Amniotic stem cell (primary cell): ENCODE measurements at regions not wholly inside any gene's neighbourhood (a gene's known extent, or its start where the extent isn't known, plus 50 kb on each side); places are given as distances from the start of the nearest gene placed in this dataset.

Experiments used
- DNase-seq: peaks from one replicate; lab custom pipeline; 2025; lab: John Stamatoyannopoulos, UW

DNA sequence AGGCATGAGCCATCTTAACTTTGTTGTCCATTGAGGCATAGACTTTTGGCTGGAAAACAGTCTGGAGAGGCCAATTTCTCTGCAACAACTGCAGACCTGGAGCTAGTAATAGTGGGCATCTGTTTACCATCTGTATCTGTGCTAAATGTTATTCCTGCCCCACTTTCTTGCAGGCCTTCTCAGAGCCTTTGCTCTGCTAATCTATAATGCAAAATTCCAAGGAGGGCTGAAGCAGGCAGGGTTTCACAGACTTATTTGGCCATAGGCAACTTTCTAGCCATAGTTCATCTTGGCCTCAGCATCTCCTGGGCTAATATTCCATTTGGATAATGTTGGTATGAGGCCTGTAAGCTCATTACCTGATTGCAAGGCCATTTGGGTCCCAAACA, 124.5 kb upstream of the CSF3R start:
- no peak for DNase-seq

DNA sequence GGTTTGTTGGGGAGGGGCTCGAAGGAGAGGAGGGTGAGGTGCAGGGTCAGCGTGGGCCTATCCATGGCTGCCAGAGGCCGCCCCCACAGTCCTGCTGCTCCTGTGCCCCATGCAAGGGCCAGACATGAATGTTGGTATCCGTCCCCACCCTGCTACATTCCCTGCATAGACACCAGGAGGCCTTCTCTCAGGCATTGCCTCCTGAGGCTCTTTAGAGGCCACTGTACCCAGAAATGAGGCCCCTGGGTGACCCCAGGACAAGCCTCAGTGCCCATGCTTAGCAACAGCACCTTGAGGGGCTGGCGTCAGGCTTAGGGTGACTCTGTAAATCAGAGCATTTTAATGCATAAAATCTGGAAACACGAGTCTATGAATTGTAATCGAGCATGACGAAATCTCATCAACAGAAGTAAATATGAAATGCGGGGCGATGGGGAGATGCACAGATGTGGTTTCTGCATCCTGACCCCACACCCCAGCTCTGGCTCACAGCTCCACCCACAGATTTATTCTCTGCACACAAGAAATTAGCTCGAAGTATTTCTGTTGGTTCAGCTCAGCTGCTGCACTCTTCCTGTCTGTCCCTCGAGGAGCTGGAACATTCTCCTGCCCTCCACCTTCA, 124.0 kb upstream of the CSF3R start:
- DNase-seq = no peak

DNA sequence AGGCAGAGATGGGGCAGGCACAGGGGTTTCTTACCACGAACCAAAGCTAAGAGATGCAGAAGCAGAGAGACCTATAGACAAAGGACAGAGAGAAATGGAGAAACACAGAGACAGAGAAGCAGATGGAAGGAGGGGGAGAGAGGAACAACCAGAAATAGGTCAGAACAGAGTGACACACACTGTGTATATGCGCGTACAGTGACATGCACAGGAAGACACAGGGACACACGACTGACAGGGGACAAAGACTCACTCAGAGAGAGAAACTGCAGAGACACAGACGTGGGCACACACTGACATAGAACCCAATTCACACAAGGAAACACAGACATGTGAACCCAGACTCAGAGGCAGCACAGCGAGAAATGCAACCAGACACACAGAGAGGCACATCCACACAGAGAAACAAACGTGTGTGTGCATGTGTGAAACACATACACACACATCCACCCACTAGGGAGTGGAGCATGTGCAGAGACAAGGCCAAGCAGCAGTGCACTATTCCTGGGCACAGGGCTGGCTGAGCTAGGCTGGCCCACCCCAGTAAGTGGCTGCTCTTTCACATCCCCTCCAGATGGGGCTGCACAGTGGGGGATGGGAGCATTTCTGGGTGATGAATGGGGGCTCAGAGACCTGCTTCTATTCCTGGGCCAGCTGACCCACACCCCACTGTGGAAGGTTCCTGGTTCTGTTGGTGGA, 123.4 kb upstream of the CSF3R start:
- DNase-seq = no peak

DNA sequence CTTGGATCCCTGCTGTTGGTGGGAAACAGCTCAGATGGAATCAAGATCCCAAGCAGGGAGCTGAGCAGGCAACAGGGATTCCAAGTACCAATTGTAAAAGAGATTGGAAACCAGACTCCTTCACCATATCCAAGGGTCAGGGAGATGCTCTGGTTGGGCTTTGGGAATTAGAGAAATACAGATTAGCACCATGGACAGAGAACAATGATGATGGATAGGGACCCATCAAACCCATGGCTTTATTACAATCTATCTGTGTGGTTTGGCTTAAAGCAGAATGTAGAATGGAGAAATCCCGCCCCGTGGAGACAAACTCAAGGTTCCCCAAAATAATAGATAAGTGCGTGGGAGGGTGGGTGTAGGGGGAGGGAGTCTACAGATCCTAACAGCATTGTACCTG, 120.7 kb upstream of the CSF3R start:
- no peak for DNase-seq

DNA sequence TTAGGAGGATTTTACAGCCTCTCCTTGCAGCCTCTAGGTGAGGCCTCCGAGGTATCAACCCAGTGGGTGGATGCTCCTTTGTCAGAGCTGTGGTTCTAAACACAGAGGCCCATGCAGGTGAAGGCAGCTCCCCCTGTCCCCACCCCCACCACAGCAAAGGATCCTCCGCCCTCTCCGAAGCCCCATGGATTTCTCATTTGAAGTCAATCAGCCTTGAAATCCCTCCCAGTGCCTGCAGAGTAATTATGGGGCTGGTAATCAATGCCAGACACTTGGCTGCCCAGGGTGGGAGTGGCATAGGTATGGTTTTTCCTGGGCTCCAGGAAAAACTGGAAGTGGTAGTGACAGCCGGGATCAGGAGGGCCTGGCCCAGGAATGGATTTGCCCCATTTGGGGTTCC, 119.5 kb upstream of the CSF3R start:
- DNase-seq = no peak

DNA sequence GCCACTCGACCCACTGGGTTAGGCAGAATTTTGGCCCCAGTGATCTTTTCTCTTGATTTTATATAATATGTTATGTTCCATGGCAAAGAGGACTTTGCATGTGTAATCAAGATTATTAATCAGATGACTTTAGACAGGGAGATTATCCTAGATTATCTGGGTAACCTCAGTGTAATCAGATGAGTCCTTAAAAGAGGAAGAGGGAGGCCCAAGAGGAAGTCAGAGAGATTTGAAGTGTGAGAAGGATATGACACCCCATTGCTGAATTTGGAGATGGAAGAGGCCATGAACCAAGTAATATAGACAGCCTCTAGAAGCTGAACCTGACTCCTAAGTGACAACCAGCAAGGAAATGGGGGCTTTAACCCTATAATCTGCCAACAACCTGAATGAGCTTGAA, 117.1 kb upstream of the CSF3R start:
- no peak for DNase-seq

DNA sequence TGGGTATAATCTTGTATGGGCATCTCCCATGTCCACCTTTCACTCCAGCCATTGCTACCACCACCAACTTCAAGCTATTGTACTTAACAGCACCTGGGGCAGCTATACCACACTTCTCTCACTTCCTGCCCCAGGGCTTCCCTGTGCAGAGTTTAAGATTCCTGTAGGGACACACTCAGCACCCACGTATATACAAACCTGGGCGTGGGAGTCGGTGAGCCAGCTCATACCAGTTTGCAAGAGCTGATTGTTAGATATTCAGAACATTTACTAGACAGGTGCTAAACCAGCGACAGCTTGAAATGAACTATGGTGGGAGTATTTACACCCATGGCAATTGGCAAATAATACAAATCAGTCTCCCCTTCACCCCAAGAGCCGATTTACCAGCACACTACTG, 114.8 kb upstream of the CSF3R start:
- no peak for DNase-seq

DNA sequence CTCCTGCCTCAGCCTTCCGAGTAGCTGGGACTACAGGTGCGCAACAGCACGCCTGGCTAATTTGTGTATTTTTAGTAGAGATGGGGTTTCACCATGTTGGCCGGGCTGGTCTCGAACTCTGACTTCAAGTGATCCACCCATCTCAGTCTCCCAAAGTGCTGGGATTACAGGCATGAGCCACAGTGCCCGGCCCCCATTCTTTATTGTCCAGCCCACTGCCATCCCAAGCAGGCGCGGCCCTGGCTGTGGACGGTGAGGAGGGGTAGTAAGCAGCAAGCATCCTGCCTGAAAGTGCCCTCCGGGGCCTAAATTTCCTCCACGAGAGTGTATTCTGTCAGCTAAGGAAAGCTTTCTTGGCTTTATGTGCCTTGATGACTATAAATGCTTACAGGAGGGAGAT, 113.2 kb upstream of the CSF3R start:
- DNase-seq = no peak

DNA sequence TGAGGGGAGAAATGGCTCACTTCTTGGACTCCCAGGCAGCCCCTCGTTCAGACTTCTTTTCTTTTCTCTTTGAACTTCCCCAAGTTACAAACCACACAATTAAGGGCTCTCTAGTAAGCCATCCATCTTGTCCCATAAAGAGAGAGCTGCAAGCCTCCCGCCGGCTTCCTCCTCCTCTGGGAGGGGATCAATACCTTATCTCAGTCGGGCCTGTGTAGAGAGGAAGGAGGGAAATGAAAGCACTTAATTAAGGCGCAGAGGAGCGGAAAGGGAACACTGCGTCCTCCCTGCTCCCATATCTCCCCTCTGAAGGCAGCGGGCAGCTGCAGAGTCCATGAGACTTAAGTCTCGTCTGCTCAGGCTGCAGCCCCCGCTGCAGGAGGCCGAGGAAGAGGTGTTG, 112.6 kb upstream of the CSF3R start:
- DNase-seq = no peak

DNA sequence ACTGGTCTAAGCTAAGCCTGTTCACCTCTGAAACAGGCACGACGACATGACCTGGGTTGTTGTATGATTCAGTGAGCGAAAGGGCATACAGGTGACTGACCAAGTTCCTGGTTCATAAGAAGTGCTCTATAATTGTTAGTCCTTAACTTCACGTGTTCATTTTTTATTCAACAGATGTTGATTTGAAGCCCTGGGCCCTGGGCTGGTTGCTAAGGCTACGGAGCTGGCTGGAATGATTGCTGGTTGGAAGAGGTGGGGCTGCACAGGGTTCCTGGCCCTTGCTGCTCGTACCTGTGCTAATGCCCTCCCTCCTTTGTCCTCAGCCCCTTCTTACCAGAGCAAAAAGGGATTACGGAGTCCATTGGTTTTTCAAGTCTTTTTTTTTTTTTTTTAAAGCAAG, 111.3 kb upstream of the CSF3R start:
- DNase-seq = no peak

DNA sequence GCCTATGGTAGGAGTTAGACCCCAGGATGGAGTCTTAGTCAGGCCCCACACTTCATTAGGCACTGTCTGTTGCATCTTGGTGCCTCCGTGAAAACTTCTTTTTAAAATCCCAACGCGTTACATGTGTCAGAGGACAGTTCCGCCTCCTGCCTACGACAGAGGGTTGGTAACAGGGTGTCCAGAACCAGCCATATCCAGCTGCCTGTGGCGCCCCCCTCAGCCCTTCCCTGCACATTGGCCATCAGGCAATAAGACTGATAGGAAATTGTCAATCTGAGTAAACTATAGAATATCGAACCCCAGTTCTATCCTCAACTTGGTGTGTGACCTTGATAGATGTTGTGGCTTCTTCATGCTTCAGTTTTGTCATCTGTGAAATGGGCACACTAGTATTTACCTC, 108.6 kb upstream of the CSF3R start:
- no peak for DNase-seq

DNA sequence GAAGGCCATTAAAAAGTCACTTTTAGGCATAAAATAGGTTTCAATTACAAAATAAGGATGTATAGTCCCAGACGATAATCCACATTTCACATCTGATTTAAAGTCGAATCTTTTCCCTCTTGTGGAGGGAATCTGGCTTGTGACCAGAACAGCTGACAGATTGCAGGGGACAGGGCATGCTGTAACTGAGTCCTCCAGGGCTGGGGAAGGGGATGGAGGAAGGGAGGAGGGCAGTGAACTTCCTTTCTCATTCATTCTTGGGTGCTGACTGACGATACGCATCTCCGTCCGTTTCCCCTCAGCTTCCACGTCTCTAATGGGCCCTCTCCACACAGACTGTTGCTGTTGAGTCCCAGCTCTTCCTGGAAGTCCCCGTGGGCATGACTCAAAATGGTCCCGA, 108.1 kb upstream of the CSF3R start:
- no peak for DNase-seq

DNA sequence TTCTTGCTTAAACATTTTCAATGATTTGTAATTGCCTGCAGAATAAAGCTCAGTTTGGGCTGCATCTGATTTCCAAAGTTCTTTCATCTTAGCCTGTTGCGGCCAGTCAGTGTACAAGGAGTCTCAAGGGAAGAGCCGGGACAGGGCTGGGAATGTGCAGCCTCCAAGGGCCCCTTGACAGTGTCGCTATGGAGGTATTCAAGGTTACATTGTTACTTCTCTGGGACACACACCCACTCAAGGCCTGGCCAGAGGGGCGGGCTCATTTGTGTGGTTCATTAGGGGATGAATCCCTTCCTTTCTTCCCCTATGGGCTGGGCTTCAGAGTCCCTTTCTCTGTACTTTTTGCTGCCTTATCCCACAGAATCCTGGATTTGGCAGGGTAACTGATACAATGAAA, 107.6 kb upstream of the CSF3R start:
- no peak for DNase-seq

DNA sequence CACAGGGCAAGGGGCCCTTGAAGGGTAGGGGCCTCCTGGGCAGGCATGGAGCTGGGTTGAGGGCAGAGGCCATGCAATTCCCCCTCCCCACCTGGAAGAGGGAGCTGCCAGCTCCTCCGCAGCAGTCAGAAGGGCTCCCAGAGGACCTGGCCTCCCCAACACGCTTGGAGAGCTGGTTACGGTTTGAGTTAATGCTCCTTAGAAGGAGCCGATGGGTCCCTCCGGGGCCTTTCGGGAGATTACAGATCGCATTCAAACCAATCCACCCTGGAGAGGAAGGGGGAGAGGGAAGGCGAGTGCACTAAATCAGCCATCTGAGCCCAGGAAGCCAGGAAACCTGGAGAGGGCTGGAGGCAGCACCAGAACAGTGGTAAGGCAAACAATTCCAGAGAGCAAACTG, 106.3 kb upstream of the CSF3R start:
- no peak for DNase-seq

DNA sequence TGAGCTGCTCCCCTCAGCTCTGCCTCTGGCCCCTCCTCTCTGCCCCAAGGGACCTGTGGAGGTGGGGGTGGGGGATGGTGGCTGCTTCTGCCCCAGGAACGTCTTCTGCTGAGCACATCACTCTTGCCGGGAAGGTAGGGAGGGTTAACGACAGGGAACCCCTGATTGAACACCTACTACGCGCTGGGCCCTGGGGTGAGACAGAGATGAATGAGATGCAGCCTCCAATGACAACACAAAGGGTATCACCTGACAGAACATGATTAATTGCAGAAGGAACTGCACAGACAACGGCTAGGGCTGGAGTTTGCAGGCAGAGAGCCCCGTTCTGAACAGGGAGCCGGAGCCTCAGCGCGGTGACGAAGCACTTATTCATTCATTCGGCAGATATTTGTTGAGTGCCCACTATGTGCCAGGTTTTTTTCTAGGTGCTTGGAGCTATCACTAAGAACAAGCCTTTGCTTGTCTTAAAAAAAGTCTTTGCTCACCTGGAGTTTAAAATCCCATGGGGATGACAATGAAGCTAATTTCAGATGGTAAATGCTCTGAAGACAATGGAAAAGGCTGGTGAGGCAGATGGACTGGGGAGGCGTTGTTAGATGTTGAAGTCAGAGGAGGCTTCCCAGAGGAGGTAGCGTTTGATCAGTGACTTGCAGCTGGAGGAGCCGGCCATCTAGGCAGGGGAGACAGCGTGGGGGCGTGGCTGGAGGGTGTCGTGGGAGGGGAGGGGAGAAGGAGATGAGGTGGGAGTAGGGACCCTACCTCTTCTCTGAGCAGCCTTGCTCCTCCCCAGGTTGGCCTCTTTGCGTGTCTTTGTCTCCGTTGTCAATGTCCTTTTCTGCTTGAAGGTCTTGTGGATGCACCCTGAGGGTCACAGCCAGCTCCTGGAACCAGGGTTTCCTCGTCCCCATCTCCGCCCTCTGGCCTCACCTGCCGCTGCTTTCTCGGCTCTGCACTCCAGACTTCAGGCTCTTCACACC, 103.1 kb upstream of the CSF3R start:
- no peak for DNase-seq

DNA sequence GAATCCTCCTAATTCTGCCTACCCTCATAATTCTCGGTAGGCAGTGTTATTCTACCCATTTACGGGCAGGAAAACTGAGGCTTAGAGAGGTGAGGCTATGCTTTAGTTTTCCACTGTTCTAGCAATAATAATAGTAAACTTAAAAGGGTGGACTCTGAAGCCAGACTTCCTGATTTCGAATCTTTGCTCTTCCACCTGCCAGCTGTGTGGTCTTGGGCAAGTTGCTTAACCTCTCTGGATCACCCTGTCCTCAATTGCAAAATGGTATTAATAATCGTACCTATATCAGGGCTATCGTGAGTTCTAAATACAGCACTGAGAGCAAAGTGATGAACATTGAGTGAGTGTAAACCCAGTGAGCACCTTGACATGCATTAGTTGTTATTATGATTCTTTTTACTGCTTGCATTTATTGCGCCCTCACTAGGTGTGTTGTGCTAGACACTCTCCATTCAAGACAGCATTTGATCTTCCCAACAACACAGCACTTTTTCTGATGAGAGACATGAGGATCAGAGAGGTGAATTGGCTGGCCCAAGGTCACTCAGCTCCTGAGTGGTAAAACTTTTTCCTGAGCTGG, 102.3 kb upstream of the CSF3R start:
- no peak for DNase-seq

DNA sequence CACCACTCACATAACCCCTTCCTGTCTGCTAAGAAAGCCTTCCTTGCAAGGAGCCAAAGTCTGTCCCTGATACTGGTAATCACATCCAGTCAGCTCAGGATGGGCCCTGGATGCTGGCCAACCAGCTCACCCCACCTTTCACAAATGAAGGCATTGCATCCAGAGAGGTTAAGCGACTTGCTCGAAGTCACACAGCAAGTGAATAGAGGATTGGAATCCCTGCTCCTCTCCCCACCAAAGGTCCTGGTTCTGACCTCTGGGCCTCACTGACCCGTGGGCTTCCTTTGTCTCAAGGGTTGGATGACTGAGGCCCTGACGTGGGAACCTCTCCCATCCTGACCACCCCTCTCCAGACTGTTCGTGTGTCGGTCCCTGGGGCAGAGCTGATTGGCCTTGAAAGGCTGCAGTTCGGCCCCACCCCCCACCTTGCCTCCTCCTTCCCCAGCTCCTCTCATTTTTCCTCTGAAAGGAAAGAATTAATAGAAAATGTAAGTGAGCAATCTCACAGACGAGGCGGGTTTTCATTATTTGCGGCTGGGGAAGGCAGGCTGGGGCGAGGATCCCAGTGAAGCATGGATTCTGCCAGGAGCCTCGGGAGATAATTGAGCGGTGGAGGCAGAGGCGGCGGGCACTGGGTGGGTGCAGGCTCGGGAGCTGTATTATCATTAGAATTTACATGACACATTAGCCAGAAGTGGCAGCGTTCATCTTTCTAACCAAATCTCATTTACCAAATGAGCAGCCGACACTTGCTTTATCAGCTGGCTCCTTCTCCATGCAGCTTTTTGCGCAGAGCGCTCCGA, 101.5 kb upstream of the CSF3R start:
- no peak for DNase-seq

DNA sequence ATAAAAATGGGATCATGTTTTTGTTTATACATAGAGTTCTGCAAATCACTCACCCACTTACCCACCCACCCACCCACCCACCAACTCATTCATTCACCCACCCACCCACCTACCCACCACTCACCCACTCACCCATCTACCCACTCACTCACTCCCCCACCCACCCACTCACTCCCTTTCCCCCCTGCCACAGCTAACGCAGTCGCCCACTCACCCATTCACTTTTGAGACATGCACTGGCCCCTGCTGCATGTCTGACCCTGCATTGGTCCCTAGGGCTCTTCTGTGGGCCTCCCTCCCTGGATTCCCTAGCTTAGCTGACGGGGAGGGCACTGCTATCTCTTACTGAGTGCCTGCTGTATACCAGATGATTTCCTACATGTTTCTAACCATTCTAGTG, 100.4 kb upstream of the CSF3R start:
- DNase-seq = no peak

DNA sequence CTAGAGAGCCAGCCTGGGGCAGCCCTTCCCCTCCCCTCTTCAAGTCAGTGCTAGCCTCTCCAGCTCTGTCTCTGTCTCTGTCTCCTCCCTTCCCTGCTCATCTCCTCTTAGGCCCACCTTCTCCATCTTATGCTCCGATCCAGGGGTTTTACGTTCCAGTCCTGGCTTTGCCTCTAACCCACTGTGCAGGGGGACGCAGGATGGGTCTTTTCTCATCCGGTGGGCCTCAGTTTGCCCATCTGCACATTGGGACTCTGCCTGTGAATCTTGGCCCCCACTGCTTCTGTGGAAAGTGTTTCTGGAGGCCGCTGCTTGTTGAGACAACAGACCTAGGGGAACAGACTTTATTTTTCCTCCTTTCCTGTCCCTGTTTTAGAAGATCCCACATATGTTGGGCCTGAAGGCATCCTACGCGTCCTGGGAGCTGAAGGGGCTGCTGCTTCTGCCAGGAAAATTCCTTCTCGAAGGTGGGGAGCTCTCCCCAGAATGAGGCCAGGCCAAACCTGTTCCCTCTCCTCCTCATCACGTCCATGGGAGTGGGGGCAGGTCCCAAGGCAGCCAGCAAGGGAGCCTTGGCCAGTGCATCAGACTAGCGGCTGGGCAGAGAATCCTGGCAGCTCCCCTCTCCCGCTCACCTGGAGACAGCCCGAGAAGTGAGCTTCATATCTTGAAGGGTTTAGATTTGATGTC, 99.5 kb upstream of the CSF3R start:
- DNase-seq = no peak

DNA sequence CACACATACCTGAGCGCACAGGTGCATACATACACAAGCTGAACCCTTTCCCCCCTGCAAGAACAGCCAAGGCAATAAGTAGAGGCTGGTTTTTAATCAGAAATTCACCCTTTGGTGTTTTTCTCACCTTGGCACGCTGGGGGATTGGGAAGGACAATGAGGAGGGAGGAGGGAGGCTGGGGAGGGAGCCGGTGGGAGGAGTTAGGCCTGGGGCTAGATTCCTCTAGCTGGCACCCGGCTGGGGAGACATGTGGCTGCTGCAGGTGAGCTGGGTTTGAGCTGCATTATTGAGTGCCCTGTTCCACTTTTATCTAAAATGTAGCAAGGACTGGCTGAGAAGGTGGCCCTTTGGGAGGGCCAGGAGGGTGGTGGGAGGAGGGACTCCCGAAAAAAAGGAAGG, 97.8 kb upstream of the CSF3R start:
- no peak for DNase-seq

DNA sequence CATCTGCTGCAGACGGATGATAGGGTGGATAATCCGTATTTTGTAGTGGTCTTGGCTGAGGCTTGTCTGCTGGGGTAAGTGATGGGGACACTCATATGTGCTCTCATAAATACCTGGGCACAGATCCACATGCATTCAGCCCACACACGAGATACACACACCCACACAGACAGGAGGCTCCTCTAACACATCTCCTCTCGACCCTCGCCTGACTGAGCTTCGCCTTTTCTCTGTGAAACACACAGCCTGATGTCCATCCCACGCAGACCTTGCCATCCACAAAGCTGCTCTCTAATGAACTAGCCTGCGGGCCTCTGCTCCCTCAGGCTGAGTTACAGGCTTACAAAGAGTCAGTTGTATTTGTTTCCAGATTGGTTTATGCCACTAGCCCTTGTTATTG, 96.3 kb upstream of the CSF3R start:
- DNase-seq = no peak
